ENCODE measurements at regions not wholly inside any gene's neighbourhood (a gene's known extent, or its start where the extent isn't known, plus 50 kb on each side); places are given as distances from the start of the nearest gene placed in this dataset.

DNA sequence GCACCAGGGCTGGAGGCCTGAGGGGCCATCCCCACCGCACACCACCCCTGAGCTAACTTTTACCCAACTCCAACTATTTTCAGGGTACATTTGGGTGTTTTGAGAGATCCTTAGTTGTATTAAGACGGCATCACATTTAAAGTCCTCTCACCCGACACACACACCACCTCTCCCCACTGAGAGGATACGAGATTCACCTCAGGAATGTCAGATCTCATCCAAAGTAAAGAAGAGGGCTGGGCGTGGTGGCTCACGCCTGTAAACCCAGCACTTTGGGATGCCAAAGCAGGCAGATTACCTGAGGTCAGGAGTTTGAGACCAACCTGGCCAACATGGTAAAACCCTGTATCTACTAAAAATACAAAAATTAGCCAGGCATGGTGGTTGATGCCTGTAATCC, 88.4 kb downstream of the RBFOX3 start:
- TF ChIP-seq FOXA1 (IDR thresholded peaks at IDR 0.05) (no peak), L3MBTL2 (conservative IDR thresholded peaks at IDR 0.05) (no peak), BHLHE40 (IDR thresholded peaks at IDR 0.05; ENCODE audit: borderline replicate concordance) (no peak), FOXM1 (IDR thresholded peaks at IDR 0.05; ENCODE audit: borderline replicate concordance) (no peak)
